Neural cell (in vitro differentiated cells): ENCODE measurements at regions not wholly inside any gene's neighbourhood (a gene's known extent, or its start where the extent isn't known, plus 50 kb on each side); places are given as distances from the start of the nearest gene placed in this dataset.

Experiments used
- H2AFZ ChIP-seq: fragments of 200-600, 300-800 bp; sonication (generic), shearing (Covaris generic); 2 replicates; pipeline ENCODE4 v1.6.0; 2014; ENCODE audit warnings: low read depth, mild to moderate bottlenecking, antibody characterized with exemption, low read length, moderate library complexity
- H3F3A ChIP-seq: fragments of 200-600 bp; shearing (Covaris generic); 2 replicates; pipeline ENCODE4 v1.6.1; 2016; ENCODE audit warnings: mild to moderate bottlenecking, moderate library complexity, mixed read lengths, antibody characterized with exemption, low read length; ENCODE audit not compliant: insufficient read depth, poor library complexity, severe bottlenecking
- H3K27ac ChIP-seq: fragments of 200-600, 300-800 bp; sonication (generic), shearing (Covaris generic); 2 replicates; pipeline ENCODE4 v1.5.1; 2014; ENCODE audit warnings: mild to moderate bottlenecking, low read length, moderate library complexity
- H3K27me3 ChIP-seq: fragments of 300-800, 200-600 bp; sonication (generic), shearing (Covaris generic); 2 replicates; pipeline ENCODE4 v1.6.0; 2014; ENCODE audit warnings: mild to moderate bottlenecking, low read depth, low read length, moderate library complexity; ENCODE audit not compliant: insufficient read depth
- H3K36me3 ChIP-seq: fragments of 300-800, 200-600 bp; sonication (generic), shearing (Covaris generic); 2 replicates; pipeline ENCODE4 v1.5.1; 2014; ENCODE audit warnings: mild to moderate bottlenecking, antibody characterized with exemption, low read length, moderate library complexity; ENCODE audit not compliant: insufficient read depth
- H3K4me2 ChIP-seq: fragments of 300-800, 200-600 bp; sonication (generic), shearing (Covaris generic); 2 replicates; pipeline ENCODE4 v1.6.0; 2014; ENCODE audit warnings: mild to moderate bottlenecking, low read length
- H3K4me3 ChIP-seq: fragments of 300-800, 200-600 bp; sonication (generic), shearing (Covaris generic); 2 replicates; pipeline ENCODE4 v1.5.1; 2014; ENCODE audit warnings: mild to moderate bottlenecking, low read length, moderate library complexity
- H3K79me2 ChIP-seq: fragments of 200-600 bp; shearing (Covaris generic); replicated peaks from 2 replicates; pipeline ENCODE4 v1.6.0; 2014; ENCODE audit warnings: mild to moderate bottlenecking, low read length, moderate library complexity; ENCODE audit not compliant: insufficient read depth
- H3K9ac ChIP-seq: fragments of 300-800, 200-600 bp; sonication (generic), shearing (Covaris generic); 2 replicates; pipeline ENCODE4 v1.6.1; 2016; ENCODE audit warnings: mild to moderate bottlenecking, low read length, mixed read lengths
- H3K9me2 ChIP-seq: fragments of 200-600 bp; shearing (Covaris generic); 2 replicates; pipeline ENCODE4 v1.6.1; 2016; ENCODE audit warnings: mild to moderate bottlenecking, low read length, mixed read lengths; ENCODE audit not compliant: insufficient read depth
- H3K9me3 ChIP-seq: fragments of 200-600, 300-800 bp; sonication (generic), shearing (Covaris generic); 2 replicates; pipeline ENCODE4 v1.6.1; 2016; ENCODE audit warnings: mild to moderate bottlenecking, mixed run types, low read length, moderate library complexity, mixed read lengths
- H4K20me1 ChIP-seq: fragments of 200-600 bp; shearing (Covaris generic); 2 replicates; pipeline ENCODE4 v1.6.1; 2016; ENCODE audit warnings: mild to moderate bottlenecking, mixed run types; ENCODE audit not compliant: insufficient read depth
- CTCF ChIP-seq: fragments of 450-650 bp; IDR thresholded peaks from 2 replicates; pipeline ENCODE4 v1.5.1; 2014; ENCODE audit warnings: antibody characterized with exemption, mild to moderate bottlenecking, moderate library complexity; ENCODE audit not compliant: poor library complexity, severe bottlenecking
- EP300 ChIP-seq: fragments of 450-650 bp; conservative IDR thresholded peaks from 2 replicates; pipeline ENCODE4 v1.6.1; 2014; ENCODE audit warnings: antibody characterized with exemption, mild to moderate bottlenecking, moderate library complexity; ENCODE audit not compliant: poor library complexity, severe bottlenecking
- EZH2 ChIP-seq: fragments of 200-600, 300-800 bp; shearing (Covaris generic), sonication (generic); IDR thresholded peaks from 2 replicates; pipeline ENCODE4 v1.6.1; 2014; ENCODE audit warnings: antibody characterized with exemption, low read length, borderline replicate concordance, mild to moderate bottlenecking; ENCODE audit not compliant: insufficient read depth, poor library complexity, severe bottlenecking
- MXI1 ChIP-seq: fragments of 450-650 bp; conservative IDR thresholded peaks from 2 replicates; pipeline ENCODE4 v1.6.1; 2014; ENCODE audit warnings: antibody characterized with exemption, mild to moderate bottlenecking; ENCODE audit not compliant: poor library complexity, severe bottlenecking
- POLR2AphosphoS5 ChIP-seq: IDR thresholded peaks from 2 replicates; pipeline ENCODE4 v1.6.1; 2012
- RAD21 ChIP-seq: fragments of 450-650 bp; conservative IDR thresholded peaks from 2 replicates; pipeline ENCODE4 v1.6.1; 2014; ENCODE audit warnings: antibody characterized with exemption, mild to moderate bottlenecking, moderate library complexity
- SMC3 ChIP-seq: fragments of 450-650 bp; conservative IDR thresholded peaks from 2 replicates; pipeline ENCODE4 v1.6.1; 2014; ENCODE audit warnings: antibody characterized with exemption, mild to moderate bottlenecking, moderate library complexity; ENCODE audit not compliant: poor library complexity
- TAF1 ChIP-seq: IDR thresholded peaks from 2 replicates; pipeline ENCODE4 v1.6.1; 2012; ENCODE audit warnings: low read depth
- TF ChIP-seq, protein P1 (sequence below): IDR thresholded peaks from 2 replicates; pipeline ENCODE4 v1.6.1; 2012; ENCODE audit warnings: borderline replicate concordance

DNA sequence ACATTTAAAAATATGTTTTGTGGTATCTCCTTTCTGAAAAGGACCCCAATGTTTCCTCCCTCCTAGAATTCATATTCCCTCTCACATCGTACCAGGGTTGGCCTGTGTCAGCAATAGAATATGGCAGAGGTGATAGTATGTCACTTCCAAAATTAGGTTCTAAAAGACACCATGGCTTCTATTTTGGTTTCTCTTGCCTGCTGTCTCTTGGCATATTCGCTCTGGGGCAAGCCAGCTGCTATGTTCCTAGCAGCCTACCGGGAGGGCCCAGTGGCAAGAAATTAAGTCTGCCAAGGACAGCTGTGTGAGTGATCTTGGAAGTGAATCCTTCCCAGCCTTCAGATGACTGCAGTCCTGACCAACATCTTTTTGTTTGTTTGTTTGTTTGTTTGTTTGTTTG is 92.9 kb upstream of the PPM1J start:
- Histone ChIP-seq H2AFZ (no peak overlapping the region), H4K20me1 (no peaks in the 10 kb centered on the region), H3K27me3 (no peaks in the 10 kb centered on the region), H3K4me3 (no peak overlapping the region), H3K9me3 (no peaks in the 10 kb centered on the region), H3K9ac (no peak overlapping the region), H3K9me2 (no peaks in the 10 kb centered on the region), H3K4me2 (no peak overlapping the region), H3F3A (no peaks in the 10 kb centered on the region), H3K27ac (no peak overlapping the region), H3K79me2 (no peaks in the 10 kb centered on the region), H3K36me3 (no peaks in the 10 kb centered on the region)
- TF ChIP-seq POLR2AphosphoS5 (no peak), EP300 (no peak), SMC3 (no peak), MXI1 (no peak), EZH2 (no peak), RAD21 (no peak), TAF1 (no peak), CTCF (no peak)
- TF ChIP-seq, protein P1, sequence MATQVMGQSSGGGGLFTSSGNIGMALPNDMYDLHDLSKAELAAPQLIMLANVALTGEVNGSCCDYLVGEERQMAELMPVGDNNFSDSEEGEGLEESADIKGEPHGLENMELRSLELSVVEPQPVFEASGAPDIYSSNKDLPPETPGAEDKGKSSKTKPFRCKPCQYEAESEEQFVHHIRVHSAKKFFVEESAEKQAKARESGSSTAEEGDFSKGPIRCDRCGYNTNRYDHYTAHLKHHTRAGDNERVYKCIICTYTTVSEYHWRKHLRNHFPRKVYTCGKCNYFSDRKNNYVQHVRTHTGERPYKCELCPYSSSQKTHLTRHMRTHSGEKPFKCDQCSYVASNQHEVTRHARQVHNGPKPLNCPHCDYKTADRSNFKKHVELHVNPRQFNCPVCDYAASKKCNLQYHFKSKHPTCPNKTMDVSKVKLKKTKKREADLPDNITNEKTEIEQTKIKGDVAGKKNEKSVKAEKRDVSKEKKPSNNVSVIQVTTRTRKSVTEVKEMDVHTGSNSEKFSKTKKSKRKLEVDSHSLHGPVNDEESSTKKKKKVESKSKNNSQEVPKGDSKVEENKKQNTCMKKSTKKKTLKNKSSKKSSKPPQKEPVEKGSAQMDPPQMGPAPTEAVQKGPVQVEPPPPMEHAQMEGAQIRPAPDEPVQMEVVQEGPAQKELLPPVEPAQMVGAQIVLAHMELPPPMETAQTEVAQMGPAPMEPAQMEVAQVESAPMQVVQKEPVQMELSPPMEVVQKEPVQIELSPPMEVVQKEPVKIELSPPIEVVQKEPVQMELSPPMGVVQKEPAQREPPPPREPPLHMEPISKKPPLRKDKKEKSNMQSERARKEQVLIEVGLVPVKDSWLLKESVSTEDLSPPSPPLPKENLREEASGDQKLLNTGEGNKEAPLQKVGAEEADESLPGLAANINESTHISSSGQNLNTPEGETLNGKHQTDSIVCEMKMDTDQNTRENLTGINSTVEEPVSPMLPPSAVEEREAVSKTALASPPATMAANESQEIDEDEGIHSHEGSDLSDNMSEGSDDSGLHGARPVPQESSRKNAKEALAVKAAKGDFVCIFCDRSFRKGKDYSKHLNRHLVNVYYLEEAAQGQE: no peak

DNA sequence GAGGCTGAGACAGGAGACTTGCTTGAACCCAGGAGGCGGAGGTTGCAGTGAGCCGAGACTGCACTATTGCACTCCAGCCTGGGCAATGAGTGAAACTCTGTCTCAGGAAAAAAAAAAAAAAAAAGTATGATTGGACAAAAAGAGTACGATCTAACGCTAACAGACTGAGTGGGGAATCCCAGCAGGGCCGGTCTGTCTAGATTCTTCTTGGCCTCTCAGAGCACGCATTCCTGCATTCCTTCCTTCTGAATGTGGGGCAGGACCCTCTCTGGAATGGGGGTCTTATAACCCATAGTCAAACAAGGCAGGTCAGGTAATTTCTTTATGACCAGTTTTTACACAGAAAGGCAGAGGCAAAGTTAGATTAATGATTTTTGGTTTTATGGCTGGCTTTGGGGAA is 92.0 kb upstream of the PPM1J start:
- H3K27me3 ChIP-seq: no peaks in the 10 kb centered on the region
- no peak for TF ChIP-seq EZH2
- no peak for TF ChIP-seq MXI1
- no peak for TF ChIP-seq RAD21
- no peak overlapping the region for H3K4me3 ChIP-seq
- no peaks in the 10 kb centered on the region for H4K20me1 ChIP-seq
- no peak overlapping the region for H2AFZ ChIP-seq
- H3K9me2 ChIP-seq: no peaks in the 10 kb centered on the region
- no peaks in the 10 kb centered on the region for H3K9me3 ChIP-seq
- H3K36me3 ChIP-seq: no peaks in the 10 kb centered on the region
- no peak overlapping the region for H3K4me2 ChIP-seq
- no peaks in the 10 kb centered on the region for H3K79me2 ChIP-seq
- no peak overlapping the region for H3K9ac ChIP-seq
- H3F3A ChIP-seq: no peaks in the 10 kb centered on the region
- no peak overlapping the region for H3K27ac ChIP-seq

GRCh38 chr1:112806090-112806642 is 91.0 kb upstream of the PPM1J start:
- no peak overlapping the region for H3K4me3 ChIP-seq
- no peaks in the 10 kb centered on the region for H3K27me3 ChIP-seq
- H3K36me3 ChIP-seq: no peaks in the 10 kb centered on the region
- H3F3A ChIP-seq: no peaks in the 10 kb centered on the region
- no peaks in the 10 kb centered on the region for H3K79me2 ChIP-seq
- no peaks in the 10 kb centered on the region for H3K9me3 ChIP-seq
- H3K9me2 ChIP-seq: no peaks in the 10 kb centered on the region
- no peaks in the 10 kb centered on the region for H4K20me1 ChIP-seq
- H2AFZ ChIP-seq: no peak overlapping the region
- TF ChIP-seq EZH2 (no peak), RAD21 (no peak), SMC3 (no peak), EP300 (no peak), TAF1 (no peak), MXI1 (no peak), POLR2AphosphoS5 (no peak)
- TF ChIP-seq, protein P1: no peak
- no peak overlapping the region for H3K4me2 ChIP-seq
- H3K9ac ChIP-seq: no peak overlapping the region
- no peak overlapping the region for H3K27ac ChIP-seq
